Kidney capillary endothelial cell (primary cell): ENCODE measurements at regions not wholly inside any gene's neighbourhood (a gene's known extent, or its start where the extent isn't known, plus 50 kb on each side); places are given as distances from the start of the nearest gene placed in this dataset.

Experiments
- DNase-seq: peaks from one replicate; pipeline ENCODE4 v3.0.0-alpha.2; 2018; ENCODE audit warnings: low spot score

GRCh38 chr5:30734118-30734517 is 459.4 kb upstream of the CDH6 start:
- DNase-seq, result no peak

- no peak for DNase-seq
These were observed 468.4 kb upstream of the CDH6 start for GRCh38 chr5:30725073-30725472.

DNA sequence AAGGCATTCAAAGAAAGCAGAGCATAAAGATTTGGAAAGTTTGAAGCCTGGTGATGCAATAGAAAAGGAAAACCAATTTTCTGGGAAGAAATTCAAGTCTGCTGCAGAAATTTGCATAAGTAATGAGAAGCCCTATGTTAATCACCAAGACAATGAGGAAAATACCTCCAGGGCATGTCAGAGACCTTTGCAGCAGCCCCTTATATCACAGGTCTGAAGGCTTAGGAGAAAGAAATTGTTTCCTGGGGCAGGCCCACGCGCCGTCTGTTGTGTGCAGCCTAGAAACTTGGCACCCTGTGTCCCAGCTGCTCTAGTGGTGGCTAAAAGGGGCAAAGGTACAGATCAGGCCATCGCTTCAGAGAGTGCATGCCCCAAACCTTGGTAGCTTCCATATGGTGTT is 495.3 kb upstream of the CDH6 start:
- DNase-seq, result no peak

- no peak for DNase-seq
These were observed 500.2 kb upstream of the CDH6 start for GRCh38 chr5:30693326-30693725.

DNA sequence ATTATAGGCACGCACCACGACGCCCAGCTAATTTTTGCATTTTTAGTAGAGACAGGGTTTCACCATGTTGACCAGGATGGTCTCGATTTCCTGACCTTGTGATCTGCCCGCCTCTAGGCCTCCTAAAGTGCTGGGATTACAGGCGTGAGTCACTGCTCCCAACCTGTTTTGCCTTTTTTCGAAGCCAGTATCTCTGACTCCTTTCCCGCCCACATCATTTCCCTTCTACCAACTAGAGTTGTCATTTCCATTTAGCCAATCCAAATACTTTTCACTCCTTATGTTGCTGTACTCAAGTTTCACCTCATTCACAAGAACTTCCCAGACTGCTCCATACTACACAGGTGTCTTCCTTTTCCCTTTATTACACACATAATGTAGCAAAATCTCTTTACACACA is 502.6 kb upstream of the CDH6 start:
- DNase-seq, result no peak

DNA sequence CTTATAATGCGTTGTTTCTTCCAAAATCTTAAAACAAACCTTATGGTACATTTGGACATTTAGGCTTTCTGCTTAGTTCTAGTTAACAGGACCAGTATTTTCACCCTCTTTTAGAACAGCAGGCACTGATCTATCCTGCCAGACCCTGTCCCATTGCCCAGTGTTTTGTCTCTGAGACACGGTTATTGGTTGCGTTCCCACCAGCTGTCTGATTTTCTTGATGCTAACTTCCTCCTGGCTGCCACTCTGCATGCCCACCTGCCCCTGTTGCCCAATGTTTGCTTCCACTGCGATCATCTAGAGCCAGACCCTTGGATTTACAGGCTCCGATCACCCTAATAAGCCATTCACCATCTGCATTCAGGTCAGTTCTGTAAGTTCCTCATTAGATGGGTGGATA is 506.0 kb upstream of the CDH6 start:
- DNase-seq, result no peak

DNA sequence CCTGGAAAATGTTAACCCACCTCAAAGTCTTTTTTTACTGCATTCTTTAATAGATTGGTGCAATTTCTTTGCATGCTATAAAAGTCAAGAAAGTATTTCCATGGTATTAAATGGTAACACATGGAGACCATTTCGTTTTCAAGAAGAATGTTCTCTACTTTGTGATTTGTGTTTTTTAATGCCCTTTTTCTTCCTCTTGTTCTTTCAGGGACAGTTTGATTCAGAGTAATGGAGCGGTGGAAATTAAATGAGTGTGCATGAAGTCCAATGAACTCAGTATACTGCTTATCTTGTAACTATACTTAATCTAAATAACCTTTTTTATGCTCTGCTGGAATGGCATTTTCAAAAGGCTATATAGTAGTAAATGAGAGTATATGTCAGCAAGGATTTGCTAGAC is 507.0 kb upstream of the CDH6 start:
- no peak for DNase-seq

- DNase-seq, result no peak
These were observed 517.2 kb upstream of the CDH6 start for GRCh38 chr5:30676223-30676840.

- DNase-seq, result no peak
These were observed 526.2 kb upstream of the CDH6 start for GRCh38 chr5:30667293-30667692.

- DNase-seq, result no peak
These were observed 530.0 kb upstream of the CDH6 start for GRCh38 chr5:30663536-30663935.

GRCh38 chr5:30662373-30662772 is 531.1 kb upstream of the CDH6 start:
- DNase-seq, result no peak

GRCh38 chr5:30661730-30662129 is 531.8 kb upstream of the CDH6 start:
- DNase-seq, result no peak

DNA sequence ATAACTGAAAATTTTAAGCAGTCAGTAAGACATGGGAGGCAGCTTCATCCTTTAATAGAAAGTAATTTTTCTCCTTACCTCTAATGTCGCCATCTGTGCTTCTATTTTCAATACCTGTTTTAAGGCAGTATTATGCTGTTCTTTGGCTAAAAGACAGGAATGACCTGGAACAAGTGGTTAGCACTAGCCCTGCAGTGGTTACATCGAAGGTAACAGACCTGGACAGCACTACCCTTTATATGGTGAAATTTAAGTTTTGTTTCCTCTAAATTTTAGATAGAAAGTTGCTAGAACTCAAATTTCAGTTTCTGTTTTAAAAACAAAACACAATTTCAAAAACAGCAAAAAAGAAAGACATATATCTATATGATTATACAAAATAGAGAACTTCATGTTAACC is 534.1 kb upstream of the CDH6 start:
- no peak for DNase-seq

GRCh38 chr5:30650311-30650710 is 543.2 kb upstream of the CDH6 start:
- no peak for DNase-seq

DNA sequence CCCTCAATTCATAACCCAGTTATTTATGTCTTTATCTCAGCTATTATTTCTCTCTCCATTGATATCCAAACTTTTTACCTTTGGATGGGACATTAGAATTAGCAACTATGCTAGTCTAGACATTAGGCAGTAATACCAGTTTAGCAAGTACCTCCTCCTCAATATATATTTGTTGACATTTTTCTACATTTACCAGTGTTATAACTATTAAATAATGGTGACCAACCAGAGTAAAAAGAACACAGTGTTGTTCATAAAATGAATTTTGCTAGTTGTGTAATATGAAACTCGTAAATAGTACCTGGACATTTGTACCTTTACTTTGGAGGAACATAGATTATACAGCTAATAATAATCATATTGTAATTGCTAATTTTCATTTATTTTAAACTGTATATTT is 554.6 kb upstream of the CDH6 start:
- DNase-seq, result no peak

DNA sequence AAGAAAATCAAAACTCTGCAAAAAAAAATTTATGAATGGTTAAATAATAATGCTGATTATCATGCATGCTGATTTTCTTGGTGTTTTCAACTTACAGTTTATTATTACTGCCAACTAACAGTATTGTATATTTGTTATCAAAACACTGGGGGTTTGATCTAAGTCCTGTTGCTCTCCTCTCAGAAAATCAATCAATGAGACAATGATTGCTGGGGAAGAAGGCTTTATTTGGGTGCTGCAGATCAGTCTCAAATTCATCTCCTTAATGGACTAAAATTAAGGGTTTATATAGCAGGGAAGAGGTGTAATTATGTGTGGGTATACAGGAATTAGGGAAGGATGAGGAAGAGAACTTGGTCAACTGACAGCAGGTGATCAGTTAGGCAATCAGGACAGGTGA is 565.5 kb upstream of the CDH6 start:
- no peak for DNase-seq

DNA sequence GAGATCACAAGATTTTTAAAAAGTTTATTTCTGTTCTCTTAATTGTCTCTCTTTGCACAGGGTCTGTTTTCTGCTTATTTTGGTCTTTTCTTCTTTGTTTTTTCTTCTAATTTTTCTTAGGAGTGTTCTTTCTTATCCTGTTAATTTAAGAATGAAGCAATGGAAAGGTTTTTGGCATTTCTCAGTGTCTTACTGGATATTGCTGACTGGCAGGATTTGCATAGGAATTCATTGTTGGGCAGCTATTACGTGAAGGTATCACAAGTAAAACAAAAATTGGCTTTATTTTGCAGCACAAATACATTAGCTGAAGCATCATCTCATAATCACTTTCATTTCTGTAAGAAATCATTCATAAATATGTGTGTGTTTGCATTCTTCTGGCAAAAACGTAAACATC is 566.9 kb upstream of the CDH6 start:
- no peak for DNase-seq

- DNase-seq, result no peak
These were observed 572.9 kb upstream of the CDH6 start for GRCh38 chr5:30620481-30621085.

- DNase-seq, result no peak
These were observed 585.0 kb upstream of the CDH6 start for GRCh38 chr5:30608501-30608900.

DNA sequence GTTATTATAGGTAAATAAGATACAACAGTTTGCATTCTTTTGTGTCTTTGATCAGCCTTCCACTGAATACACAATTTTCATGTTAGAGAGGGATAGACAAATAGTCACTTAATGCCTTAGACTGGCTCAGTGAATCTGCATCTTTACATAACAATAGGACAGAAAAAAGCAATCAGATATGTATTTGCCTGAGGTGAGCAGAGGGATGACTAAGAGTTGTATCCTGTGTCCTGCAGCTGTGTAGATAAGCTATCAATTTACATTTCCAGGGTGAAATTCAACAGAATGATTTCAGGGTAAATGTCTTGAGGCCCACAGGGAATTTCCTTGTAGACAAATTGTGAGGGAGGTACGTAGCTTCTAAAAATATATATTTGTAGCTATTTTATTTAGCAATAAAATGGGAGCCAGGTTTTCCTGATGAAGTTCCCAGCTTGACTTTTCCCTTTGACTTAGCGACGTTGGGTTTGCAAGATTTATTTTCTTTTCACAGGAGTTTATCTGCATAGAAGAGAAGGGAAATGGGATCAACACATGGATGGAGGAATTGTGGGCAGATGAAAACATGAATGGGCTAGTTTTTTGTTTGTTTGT is 586.1 kb upstream of the CDH6 start:
- DNase-seq, result no peak

GRCh38 chr5:30605693-30606268 is 587.7 kb upstream of the CDH6 start:
- DNase-seq, result no peak

DNA sequence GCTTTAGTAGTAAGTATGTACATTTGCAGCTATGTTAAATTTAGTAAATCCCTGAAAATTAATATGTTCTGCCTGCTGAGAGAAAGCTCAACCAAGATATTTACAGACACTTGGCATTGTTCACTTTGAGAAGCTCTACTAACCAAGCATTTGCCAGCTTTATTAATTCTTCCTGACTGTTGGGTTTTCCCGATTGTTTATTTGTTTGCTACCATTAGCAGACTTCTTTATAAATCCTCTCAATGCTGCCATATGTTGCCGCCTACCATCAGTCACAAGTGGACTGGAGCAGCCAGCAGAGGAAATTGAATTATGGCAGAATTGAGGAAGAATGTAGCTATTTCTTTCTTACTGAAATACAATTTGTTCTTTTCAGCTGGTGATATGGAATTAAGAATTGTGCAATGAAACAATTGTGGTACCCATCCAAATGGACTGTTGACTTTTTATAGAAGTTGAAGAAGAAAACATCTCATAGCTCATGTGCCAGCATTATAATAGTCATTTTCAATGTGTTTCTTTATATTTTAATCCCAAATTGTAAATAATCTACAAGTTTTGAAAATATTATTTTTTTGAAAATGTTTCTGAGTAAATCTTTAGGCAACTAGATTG is 588.7 kb upstream of the CDH6 start:
- no peak for DNase-seq

- no peak for DNase-seq
These were observed 592.6 kb upstream of the CDH6 start for GRCh38 chr5:30600892-30601291.
